ENCODE measurements at regions not wholly inside any gene's neighbourhood (a gene's known extent, or its start where the extent isn't known, plus 50 kb on each side); places are given as distances from the start of the nearest gene placed in this dataset.

DNA sequence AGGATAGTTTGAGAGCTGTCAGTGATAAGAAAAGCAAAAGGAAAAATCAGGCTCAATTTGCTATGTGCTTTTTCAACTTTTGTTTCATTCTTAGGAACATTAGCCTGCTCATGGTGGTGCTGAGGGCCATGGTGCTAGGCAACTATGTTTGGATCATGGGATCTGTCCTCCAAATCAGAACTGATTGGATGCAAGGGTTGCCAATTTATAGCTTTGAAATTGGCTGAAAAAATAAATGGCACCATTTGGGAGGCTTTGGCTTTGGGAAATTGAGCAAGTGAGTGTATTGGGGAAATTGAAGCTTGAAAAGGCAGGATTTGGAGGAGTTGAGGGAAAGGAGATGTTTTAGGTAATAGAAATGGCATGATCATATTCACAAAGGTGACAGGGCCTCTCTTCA lies 103.8 kb downstream of the CYP26A1 start:
- DNase-seq (ENCODE audit: low read depth in 3 of 3, low spot score in 2 of 3): no peak

GRCh38 chr10:93178226-93178625 lies 104.5 kb downstream of the CYP26A1 start:
- DNase-seq (ENCODE audit: low read depth in 3 of 3, low spot score in 2 of 3): no peak

DNA sequence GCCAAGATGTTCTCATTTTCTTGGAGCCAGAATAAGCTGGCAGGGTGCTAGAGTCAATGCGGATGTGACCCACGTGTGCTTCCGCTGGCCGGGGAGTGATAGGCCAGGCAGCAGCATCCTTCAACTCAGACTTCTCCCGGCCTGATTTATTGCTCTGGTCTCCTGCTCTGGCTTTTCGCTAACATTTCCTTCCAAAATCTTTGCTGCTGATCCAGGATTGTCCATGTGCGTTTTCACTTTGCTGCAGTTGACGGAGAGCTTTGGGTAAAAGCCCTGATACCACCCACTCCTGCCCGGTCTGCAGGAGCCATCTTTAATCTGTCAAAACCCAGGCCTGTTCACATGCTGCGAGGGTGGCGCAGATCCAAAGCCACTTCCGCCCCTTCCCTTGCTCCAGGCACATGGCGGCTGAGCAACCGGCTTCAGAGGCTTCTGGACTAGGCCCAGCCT lies 106.8 kb downstream of the CYP26A1 start:
- DNase-seq (ENCODE audit: low read depth in 3 of 3, low spot score in 2 of 3): no peak

DNA sequence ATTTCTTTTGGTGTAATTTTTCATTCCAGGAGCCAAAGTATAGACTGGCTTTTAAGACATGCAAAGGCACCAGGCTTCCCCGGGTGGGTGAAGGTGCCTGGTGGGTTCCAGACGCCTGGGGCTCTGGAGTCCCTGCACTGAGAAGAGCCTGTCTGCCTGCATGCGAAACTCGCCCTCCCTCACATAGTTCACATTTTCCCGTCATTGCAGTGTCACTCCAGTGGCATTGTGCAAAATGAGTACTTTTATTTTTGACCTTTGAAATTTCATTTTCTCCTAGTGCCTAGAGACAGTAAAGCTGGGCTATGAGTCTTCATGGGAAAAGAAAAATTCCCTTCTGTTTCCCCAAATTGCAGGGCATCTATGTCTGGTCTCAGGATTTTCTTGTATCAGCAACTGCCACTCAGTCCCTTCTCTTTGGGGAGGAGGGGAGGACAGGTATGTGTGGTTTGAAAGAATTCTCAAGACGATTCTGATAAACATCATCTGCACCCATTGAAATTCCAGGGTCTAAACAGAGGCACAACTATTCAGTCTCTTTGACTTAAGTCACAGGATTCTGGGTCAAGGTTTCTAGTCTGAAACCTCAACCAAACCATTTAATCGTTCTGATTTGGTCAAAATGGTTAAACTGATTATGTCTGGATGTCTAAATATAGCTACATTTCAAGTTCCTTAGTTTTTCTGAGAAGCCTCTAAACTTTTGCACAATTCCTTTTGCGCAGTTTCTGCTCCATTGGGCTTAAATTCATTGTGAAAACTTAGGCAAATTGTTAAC lies 107.8 kb downstream of the CYP26A1 start:
- DNase-seq (ENCODE audit: low read depth in 3 of 3, low spot score in 2 of 3): no peak

DNA sequence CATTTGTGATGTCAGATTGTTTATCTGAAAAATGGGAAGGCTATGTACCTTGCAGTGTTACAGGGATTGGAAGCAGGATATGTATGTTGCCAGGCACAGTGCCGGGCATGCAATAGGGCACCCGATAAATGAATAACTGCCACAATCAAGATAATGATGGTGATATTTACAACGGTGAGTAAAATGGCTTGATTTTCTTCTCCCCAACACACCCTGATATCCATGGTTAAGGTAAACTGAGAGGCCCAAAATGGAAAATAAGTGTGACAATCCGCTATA lies 108.3 kb downstream of the CYP26A1 start:
- DNase-seq (ENCODE audit: low read depth in 3 of 3, low spot score in 2 of 3): no peak

DNA sequence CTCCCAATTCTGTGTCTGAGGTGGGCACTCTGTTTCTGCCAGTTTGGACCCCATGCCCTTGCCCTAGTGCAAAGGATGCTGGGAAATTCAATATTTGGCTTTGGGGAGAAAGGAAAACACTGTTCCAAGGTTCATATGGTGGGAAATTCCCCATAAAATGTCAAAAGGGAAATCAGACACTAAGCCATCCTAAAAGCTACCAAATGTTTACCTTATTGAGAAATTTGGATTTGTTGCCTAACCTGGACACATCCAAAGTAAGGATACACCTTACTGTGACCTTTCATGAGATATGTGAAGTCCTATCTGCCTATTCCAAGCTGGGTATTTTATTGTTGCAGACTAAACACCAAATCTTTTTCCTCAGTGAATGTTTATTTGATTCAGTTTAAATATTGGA lies 109.1 kb downstream of the CYP26A1 start:
- DNase-seq (ENCODE audit: low read depth in 3 of 3, low spot score in 2 of 3): no peak

DNA sequence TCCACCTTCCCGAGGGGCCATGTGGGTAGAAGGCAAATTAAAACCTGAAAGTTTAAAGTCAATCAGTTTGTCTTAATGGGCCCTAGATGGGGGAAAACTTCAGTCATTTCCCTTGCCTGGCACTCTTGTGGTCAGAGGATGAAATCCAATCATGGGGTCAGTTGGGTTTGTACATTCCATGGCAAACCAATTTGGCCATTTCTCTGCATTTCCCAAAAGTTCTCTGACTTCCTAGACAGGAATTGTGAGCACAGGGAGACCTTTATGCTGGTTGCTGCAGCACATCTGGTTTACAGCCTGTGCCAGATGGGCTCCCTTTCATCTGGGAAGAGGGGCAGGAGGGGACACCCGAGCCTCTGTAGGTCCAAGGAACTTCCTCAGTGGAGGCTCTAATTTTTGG lies 113.0 kb downstream of the CYP26A1 start:
- no peak for DNase-seq (ENCODE audit: low read depth in 3 of 3, low spot score in 2 of 3)

- DNase-seq (ENCODE audit: low read depth in 3 of 3, low spot score in 2 of 3): no peak
These were observed 116.3 kb downstream of the CYP26A1 start for GRCh38 chr10:93189944-93190343.

GRCh38 chr10:93190372-93190771 lies 116.7 kb downstream of the CYP26A1 start:
- DNase-seq (ENCODE audit: low read depth in 3 of 3, low spot score in 2 of 3): no peak

GRCh38 chr10:93193906-93194305 lies 120.2 kb downstream of the CYP26A1 start:
- no peak for DNase-seq (ENCODE audit: low read depth in 3 of 3, low spot score in 2 of 3)

DNA sequence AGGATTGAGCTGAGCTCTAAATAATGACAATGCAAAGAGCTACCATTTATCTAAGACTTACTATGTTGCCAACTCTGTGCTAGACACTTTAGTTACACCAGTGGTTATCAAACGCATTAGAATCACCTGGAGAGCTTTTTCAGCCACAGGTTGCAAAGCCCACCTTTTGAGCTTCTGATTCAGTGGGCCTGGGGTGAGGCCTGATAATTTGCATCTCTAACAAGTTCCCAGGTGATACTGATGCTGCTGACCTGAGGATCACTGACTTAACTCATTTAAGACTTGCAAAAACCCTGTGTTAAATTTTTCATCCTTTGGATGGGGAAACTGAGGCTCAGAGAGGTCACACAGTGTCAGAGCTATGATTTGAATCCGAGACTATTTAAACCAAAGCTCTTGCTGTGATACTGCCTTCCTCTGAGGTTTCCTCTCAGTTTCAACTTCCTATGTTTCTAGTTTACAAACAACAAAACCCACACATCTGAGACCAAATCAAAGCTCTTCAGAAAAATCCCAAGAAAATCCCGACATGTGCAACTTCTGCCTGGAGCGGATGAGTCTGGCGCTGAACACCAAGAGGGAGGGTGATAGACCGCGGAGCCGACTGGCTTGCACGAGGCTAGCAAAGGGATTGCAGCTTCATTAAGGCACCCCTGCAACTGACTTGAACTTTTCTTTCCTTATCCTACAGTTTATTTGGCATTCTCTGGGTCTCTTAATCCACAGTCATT lies 124.9 kb downstream of the CYP26A1 start:
- DNase-seq (ENCODE audit: low read depth in 3 of 3, low spot score in 2 of 3): peak in 1 of 3 donors; percentile 21

DNA sequence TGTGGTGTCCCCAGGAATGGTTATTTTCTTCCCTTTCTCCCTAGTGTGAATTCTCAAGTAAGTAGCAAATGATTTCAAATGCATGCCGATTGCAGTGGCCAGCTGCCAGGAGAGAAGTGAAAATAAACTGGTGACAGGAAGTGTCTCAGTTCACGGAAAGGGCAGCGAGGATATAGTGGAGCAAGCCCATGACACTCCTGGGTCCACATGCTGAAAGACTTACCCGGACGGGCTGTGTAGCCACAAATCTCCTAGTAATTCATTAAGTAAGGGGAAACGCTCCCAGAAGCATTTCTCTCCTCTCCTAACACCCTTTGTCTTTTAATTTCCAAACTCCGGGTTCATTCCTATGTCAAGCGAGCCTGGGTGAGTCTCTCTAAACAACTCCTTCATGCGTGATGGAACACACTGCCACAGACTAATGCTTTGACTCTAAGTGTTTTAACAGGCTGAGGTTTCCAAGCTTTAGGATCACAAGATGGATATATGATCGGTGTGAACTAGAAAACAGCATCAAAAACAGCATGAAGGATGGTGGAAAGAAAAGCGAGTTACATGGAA lies 125.6 kb downstream of the CYP26A1 start:
- DNase-seq (ENCODE audit: low read depth in 3 of 3, low spot score in 2 of 3): peak; percentile 65 to 71 (median 67)

DNA sequence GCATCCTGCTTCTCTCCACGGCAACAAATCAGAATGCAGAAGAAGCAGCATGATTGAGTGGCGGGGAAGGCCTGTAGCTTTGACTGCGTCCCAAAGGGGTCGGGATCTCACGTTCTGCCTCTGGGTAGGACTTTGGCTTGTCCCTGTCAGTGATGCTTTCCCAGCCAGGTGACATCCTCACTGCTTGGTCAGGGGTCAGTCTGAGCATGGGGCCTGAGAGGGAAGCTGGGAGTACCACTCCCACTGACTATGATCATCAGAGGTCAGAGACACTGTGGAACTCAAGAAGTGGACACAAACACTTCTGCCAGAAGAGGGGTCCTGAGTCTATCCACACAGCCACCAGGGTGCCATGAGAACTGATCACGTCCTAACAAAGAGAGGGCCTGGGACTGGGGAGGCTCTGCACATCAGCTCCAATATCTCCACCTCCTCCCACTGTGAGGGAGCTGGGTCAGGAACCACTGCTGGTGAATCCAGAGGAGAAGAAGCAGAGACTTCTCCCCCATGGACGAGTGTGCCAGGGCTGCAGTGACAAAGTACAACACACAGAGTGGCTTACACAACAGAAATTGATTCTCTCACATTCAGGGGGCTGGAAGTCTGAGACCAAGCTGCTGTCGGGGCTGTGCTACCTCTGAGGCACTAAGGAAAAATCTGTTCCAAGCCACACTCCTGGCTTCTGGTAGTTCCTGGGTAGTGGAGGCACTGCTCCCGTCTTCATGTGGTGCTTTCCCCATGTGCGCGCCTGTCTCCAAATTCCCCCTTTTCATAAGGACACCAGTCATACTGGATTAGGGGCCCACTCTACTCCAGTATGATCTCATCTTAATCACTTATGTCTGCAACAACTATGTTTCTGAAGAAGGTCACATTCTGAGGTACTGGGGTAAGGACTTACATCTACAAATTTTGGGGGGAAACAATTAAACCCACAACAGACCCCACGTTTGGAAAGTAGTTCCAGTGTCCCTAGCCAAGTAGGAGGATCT lies 131.1 kb downstream of the CYP26A1 start:
- no peak for DNase-seq (ENCODE audit: low read depth in 3 of 3, low spot score in 2 of 3)

DNA sequence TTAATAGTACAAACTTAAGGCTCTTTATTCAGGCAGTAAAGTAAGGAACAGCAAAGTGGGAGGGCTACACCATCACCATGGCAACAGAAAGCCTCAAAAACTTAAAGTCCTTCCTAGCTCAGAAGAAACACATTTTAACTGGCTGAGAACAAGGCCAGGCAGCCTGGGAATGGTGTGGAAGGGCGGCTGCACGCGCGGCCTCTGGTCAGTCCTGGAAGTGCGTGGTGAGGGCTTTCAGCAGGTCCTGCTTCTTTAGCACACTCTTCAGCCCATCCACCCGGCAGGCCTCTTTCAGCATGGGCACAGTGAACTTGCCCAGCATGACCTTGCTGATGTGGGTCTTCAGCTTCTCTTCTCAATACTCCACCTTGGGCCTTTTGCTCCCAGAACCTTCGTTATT lies 133.0 kb downstream of the CYP26A1 start:
- no peak for DNase-seq (ENCODE audit: low read depth in 3 of 3, low spot score in 2 of 3)

GRCh38 chr10:93208717-93209464 lies 135.2 kb downstream of the CYP26A1 start:
- DNase-seq (ENCODE audit: low read depth in 3 of 3, low spot score in 2 of 3): no peak

DNA sequence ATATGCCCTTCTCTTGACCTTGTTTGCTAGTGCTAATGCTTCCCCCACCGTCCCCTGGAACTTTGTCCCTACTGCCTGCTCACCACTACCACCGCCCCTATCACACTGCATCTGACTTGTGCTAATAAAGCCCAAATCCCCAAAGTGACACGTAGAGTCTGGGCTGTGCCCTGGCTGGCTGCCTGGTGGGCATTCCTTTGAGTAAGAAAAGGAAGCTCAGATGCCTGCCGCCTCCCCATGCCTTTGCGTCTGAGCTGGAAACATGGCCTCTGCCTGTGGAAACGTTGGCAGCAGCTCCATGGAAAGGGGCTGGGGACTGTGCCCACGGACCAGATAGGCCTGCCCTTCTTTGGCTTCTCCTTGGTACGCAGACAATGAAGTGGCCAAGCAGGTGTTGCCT lies 138.3 kb downstream of the CYP26A1 start:
- no peak for DNase-seq (ENCODE audit: low read depth in 3 of 3, low spot score in 2 of 3)

- DNase-seq (ENCODE audit: low read depth in 3 of 3, low spot score in 2 of 3): no peak
These were observed 141.6 kb downstream of the CYP26A1 start for GRCh38 chr10:93215312-93215711.

GRCh38 chr10:93216341-93216985 lies 142.8 kb downstream of the CYP26A1 start:
- no peak for DNase-seq (ENCODE audit: low read depth in 3 of 3, low spot score in 2 of 3)

- DNase-seq (ENCODE audit: low read depth in 3 of 3, low spot score in 2 of 3): no peak
These were observed 144.7 kb downstream of the CYP26A1 start for GRCh38 chr10:93218386-93218785.

GRCh38 chr10:93219347-93219746 lies 145.7 kb downstream of the CYP26A1 start:
- DNase-seq (ENCODE audit: low read depth in 3 of 3, low spot score in 2 of 3): no peak
